ENCODE measurements at regions not wholly inside any gene's neighbourhood (a gene's known extent, or its start where the extent isn't known, plus 50 kb on each side); places are given as distances from the start of the nearest gene placed in this dataset.

DNA sequence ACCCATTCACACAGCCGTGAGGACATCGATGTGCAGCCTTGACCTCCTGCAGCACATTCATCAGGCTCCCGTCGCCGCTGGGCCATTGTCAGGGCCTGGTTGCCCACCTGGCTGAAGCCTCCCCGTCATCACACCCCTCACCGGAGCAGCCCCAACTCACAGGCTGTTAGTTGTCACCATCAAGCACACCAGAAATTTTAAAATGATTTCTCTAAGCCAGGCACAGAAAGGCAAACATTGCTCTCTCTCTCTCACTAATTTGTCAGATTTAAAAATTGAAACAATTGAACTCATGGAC is 167.1 kb downstream of the RTP5 start:
- no peak overlapping the region for H3K4me3 ChIP-seq (ENCODE audit: low read depth, low read length)
- TF ChIP-seq, protein P1, sequence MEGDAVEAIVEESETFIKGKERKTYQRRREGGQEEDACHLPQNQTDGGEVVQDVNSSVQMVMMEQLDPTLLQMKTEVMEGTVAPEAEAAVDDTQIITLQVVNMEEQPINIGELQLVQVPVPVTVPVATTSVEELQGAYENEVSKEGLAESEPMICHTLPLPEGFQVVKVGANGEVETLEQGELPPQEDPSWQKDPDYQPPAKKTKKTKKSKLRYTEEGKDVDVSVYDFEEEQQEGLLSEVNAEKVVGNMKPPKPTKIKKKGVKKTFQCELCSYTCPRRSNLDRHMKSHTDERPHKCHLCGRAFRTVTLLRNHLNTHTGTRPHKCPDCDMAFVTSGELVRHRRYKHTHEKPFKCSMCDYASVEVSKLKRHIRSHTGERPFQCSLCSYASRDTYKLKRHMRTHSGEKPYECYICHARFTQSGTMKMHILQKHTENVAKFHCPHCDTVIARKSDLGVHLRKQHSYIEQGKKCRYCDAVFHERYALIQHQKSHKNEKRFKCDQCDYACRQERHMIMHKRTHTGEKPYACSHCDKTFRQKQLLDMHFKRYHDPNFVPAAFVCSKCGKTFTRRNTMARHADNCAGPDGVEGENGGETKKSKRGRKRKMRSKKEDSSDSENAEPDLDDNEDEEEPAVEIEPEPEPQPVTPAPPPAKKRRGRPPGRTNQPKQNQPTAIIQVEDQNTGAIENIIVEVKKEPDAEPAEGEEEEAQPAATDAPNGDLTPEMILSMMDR (conservative IDR thresholded peaks at IDR 0.05; ENCODE audit: low read depth, low read length) = no peak
- no peak for DNase-seq (ENCODE audit: low read depth)

DNA sequence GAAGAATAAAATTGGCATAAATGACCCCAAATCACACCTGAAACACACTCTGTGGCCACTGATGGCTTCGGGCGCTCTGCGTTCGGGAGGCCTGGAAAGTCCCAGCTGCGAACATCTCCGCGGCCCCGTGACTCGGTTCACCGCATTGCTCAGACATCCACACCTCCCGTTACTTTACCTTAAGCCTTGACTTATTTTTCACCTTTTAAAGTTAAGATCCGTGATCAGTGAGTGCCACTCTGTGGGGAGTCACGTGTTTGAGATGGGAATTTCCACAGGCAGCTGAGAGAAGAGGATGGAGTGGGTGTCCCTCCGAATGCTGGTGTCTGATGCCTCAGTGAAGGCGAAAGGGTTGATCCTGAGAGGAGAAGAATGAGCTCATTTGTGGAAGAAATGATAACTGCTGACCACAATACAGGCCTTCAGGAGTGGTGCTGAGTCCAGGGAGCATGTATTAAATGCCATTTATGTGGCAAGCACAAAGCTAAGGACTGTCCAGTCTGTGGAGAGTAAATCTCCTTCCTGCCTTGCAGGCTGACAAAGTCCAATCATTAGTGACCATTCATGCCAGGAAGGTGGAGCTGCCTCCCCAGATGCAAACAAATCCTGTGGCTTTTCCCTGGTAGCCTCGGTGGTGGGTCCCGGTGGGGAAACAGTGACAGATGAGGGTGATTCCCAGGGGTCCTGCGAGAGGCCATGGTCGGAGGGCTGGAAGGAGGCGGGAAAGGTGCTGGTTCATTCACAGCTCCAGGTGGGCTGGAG is 168.8 kb downstream of the RTP5 start:
- H3K4me3 ChIP-seq (ENCODE audit: low read depth, low read length) = no peak overlapping the region
- TF ChIP-seq, protein P1 (conservative IDR thresholded peaks at IDR 0.05; ENCODE audit: low read depth, low read length) = no peak
- DNase-seq (ENCODE audit: low read depth) = no peak

DNA sequence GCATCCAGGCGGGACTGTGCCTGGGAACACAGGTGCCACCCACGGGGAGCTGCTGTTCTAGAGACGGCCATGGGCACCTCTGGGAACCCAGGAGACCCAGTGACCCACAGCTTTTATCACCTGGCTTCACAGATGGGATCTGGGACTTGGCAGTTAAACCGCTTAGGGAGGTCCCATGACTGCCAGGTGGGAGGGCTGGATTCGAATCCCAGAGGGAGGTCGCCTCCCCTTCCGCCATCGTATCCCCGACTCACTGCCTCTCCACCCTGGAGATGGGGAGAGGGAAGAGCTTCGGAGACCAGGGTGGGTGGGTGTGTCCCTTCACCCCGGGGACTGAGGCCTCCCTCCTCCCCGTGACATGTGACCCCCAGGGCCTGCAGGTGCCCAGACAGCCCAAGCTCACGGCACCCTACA is 169.4 kb downstream of the RTP5 start:
- H3K4me3 ChIP-seq (ENCODE audit: low read depth, low read length) = no peak overlapping the region
- no peak for DNase-seq (ENCODE audit: low read depth)
- TF ChIP-seq, protein P1 (conservative IDR thresholded peaks at IDR 0.05; ENCODE audit: low read depth, low read length) = no peak

DNA sequence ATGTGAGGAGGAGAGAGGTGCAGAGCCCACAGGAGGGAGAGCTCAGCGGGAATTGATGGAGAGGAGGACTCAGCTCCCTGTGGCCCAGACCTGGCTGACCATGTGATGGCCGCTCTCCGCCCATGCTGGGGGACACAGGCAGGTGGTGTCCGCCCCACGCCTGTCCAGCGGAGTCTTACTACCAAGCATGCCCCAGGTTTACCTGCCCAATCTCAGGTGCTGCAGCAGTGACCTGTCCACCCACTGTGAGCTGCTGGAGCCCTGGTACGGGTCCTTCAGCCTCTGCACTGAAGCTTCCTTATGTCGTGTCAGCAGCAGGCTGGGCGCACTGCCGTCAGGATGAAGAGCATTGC is 170.8 kb downstream of the RTP5 start:
- no peak for DNase-seq (ENCODE audit: low read depth)
- TF ChIP-seq, protein P1 (conservative IDR thresholded peaks at IDR 0.05; ENCODE audit: low read depth, low read length) = no peak
- H3K4me3 ChIP-seq (ENCODE audit: low read depth, low read length) = no peak overlapping the region

DNA sequence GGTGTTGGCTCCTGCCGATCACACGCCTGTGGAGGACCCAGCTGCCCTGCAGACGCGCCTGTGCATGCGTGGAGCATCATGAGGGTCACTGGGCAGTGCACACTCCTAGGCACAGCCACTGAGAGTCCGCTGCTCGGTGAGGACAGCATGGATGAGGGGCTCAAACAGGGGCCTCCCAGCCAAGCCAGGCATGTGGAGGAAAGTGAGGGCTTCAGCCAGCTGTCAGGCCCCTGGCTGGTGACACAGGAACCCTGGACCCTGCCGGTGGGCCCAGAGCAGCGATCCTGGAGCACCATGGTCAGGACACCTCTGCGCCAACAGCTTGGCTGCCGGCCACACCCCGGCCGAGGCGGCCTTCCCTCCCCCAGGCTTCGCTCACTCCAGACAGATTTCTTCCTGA is 171.2 kb downstream of the RTP5 start:
- no peak overlapping the region for H3K4me3 ChIP-seq (ENCODE audit: low read depth, low read length)
- DNase-seq (ENCODE audit: low read depth) = no peak
- TF ChIP-seq, protein P1 (conservative IDR thresholded peaks at IDR 0.05; ENCODE audit: low read depth, low read length) = no peak

DNA sequence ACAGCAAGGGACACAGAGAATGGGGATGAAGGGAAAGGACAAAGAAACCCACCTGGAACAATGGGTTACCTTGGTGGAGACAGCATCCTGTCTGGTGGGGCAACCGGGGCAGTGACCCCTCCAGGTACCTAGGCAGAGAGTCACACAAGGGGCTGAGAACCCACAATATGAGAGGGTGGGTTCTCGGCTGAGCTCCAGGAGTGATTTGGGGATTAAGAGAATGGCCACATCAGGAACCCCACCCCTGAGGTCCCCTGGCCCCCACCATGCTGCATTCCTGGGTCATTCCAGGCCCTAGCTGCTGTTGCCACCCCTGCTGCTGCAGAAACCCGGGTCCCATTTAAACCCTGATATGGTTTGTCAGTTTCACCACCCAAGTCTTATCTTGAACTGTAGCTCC is 172.3 kb downstream of the RTP5 start:
- no peak overlapping the region for H3K4me3 ChIP-seq (ENCODE audit: low read depth, low read length)
- DNase-seq (ENCODE audit: low read depth) = no peak
- TF ChIP-seq, protein P1 (conservative IDR thresholded peaks at IDR 0.05; ENCODE audit: low read depth, low read length) = no peak

- DNase-seq (ENCODE audit: low read depth) = no peak
- H3K4me3 ChIP-seq (ENCODE audit: low read depth, low read length) = no peak overlapping the region
- TF ChIP-seq, protein P1 (conservative IDR thresholded peaks at IDR 0.05; ENCODE audit: low read depth, low read length) = no peak
Observed at GRCh38 chr2:242043538-242044312, 174.2 kb downstream of the RTP5 start.

Measured in choroid plexus epithelial cell (primary cell).